Stimulated activated CD4-positive, alpha-beta T cell treated with anti-CD3 and anti-CD28 coated beads, Interleukin-2, amount 100 ng/mL, for 48 hours (primary cell): ENCODE measurements at regions not wholly inside any gene's neighbourhood (a gene's known extent, or its start where the extent isn't known, plus 50 kb on each side); places are given as distances from the start of the nearest gene placed in this dataset.
"Not testable (repeated sequence)": the region's sequence is repeated elsewhere in the genome, so short reads cannot be mapped to it uniquely, and the experiment has no call there.

Source experiments
- DNase-seq, 2 donors: peaks; one replicate each; pipeline ENCODE4 v3.0.0-alpha.2; 2020

DNA sequence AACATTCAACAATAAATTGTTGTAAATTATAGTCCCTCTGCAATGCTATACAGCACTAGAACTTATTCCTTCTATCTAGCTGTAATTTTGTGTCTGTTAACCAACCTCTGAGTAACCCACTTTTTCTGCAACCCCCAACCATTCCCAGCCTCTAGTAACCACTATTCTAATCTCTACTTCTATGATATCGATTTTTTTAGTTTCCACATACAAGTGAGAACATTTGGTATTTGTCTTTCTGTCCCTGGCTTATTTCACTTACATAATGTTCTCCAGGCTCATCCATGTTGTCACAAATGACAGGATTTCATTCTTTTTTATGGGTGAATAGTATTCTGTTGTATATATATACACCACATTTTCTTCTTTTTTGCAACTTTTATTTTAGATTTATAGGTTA lies 147.6 kb downstream of the MAIP1 start:
- DNase-seq = no peak

DNA sequence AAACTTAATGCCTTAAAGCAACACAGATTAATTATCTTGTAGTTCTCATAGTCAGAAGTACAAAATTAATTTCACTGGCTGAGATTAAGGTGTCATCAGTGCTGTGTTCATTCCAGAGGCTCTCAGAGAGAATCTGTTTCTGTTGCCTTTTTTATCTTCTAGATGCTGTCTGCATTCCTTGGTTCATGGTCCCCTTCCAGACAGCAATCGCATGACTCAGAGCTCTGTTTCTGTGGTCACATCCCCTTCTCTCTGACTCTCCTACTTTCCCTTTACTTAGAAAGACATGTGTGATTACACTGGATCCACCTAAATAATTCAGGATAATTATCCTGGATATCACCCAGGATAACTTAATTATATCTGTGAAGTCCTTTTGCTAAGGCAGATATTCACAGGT lies 148.6 kb downstream of the MAIP1 start:
- no peak for DNase-seq

DNA sequence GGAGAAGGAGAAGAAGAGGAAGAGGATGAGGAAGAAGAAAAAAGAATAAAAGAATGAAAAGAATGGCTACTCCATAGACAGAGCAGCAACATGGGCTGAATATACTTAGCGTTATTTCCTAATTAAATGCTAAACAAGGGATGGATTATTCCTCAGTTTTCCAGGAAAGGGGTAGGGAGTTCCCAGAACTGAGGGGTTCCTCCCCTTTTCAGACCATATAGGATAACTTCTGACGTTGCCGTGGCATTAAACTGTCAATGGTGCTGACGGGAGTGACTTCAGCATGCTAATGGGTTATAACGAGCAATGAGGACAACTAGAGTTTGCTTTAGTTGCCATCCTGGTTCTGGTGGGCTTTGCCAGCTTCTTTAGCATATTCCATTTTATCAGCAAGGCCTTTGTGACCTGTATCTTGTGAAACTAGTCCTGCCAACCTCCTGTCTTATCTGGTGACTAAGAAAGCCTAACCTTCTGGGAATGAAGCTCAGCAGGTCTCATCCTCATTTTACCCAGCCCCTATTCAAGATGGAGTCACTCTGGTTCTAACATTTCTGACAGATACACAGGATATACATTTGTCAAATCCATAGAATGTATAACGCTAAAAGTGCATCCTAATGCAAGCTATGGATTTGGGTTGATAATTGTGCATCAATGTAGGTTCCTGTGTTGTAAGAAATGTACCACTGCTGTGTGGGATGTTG lies 152.3 kb downstream of the MAIP1 start:
- DNase-seq = no peak

DNA sequence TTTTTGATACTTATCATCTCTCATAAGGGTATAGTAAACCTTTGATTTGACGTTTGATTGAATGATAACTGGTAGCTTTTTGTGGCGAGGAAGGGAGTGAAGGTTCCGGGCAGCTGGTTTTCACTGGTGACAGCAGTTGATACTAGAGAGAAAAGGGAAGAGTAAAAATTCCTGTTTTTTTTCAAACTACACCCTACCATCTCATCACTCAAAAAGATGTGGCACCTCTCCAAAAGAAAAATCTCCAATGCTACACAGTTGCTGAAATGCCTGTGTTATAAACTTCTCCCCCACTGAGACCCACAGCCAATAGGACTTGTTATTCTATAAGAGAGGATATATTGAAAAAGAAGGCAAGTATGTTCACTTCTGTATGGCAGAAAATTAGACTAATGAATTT lies 154.0 kb downstream of the MAIP1 start:
- no peak for DNase-seq

DNA sequence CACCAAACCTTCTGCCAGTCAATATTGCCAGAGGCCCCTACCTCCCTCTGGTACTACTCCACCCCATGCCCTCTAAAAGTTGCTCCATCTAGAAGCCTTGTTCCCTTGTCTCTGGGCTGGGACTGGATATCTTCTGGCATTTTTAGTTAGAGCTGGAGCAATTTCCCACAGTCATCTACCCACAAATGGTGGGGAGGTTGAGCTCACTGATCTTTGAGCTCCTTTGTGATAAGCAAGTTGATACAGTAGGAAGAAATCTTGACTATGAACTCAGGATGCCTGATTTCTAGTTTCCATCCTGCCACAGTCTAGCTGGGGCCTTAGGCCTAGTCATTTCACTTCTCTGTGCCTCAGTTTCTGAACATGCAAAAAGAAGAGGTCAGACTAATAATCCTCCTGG lies 155.0 kb downstream of the MAIP1 start:
- no peak for DNase-seq

DNA sequence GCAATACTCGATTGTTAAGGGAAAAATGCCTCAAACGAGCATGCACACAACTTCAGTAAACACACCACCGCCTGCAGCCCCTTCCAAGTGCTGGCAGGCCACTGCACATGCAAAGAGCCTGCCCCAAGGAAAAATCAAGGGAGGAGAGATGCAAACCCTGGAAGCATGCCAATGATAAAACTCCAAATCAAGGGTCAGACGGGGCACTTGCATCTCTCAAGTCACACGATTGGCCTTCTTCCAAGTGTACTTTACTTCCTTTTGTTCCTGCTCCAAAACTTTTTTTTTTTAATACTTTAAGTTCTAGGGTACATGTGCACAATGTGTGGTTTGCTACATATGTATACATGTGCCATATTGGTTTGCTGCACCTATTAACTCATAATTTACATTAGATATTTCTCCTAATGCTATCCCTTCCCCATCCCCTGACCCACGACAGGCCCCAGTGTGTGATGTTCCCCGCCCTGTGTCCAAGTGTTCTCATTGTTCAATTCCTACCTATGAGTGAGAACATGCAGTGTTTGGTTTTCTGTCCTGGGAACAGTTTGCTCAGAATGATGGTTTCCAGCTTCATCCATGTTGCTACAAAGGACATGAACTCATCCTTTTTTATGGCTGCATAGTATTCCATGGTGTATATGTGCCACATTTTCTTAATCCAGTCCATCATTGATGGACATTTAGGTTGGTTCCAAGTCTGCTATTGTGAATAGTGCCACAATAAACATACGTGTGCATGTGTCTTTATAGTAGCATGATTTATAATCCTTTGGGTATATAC lies 157.8 kb downstream of the MAIP1 start:
- not testable (repeated sequence) for DNase-seq

DNA sequence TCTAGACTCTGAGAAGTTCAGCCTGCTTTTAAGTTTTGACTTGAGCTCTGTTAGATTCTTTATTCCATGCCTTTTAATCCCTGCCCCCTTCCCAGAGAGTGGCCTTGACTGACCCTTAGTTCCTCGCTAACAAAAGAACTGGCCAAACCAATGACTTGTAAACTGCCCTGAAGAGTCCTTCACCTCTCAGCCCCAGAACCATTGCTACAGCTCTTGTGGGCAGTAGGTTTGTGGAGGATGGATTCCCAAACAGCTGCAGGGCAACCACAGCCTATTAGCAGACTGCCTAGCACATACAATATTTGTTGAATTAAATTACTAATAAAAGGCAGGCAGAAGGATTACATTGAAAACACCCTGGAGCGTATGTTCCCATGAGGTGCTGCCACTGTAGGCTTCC lies 163.9 kb downstream of the MAIP1 start:
- DNase-seq = no peak

DNA sequence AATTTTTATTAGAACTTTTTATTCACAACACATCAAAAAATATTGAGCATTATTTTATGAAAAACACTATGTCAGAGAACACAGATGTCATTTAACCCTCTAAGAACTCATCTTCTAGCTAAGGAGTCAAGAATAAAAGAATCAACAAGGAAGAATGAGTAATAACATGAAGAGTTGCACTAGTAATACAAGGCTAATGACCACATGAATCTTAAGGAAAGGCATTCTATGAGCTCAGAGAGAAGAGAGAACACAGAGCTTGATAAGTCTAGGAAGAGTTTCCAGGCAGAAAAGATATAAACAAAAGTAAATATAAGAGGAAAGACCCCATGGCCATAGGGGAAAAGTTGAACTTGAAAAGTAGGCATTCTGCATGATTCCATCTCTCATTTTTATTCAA lies 166.5 kb downstream of the MAIP1 start:
- no peak for DNase-seq

DNA sequence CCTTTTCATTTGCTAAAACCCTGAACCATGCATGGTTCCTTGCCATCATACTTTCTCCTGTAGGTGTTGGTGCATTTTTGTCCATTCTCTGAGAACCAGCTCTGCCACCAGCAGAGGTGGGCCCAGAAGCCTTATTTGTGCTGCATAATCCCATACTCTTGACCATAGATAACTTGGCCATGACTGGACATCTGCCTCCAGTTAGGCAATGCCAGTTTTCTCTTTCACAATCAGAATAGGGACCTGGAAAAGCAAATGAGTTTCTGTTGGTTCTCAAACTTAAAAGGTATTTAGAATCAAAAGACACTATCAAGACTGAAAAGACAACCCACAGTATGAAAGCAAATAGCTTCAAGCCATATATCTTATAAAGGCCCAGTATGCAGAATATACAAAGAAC lies 167.3 kb downstream of the MAIP1 start:
- no peak for DNase-seq

DNA sequence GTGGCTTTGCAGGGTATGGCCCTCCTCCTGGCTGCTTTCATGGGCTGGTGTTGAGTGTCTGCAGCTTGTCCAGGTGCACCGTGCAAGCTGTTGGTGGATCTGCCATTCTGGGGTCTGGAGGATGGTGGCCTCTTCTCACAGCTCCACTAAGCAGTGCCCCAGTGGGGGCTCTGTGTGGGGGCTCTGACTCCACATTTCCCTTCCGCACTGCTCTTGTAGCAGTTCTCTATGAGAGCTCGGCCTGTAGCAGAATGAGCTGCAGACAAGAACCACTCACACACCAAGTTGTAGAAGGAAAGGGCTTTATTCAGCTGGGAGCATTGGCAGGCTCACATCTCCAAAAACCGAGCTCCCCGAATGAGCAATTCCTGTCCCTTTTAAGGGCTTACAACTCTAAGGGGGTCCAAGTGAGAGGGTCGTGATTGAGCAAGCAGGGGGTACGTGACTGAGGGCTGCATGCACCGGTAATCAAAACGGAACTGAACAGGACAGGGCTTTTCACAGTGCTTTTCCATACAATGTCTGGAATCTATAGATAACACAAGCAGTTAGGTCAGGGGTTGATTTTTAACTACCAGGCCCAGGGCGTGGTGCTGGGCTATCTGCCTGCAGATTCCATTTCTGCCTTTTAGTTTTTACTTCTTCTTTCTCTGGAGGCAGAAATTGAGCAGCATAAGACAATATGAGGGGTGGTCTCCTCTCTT lies 169.4 kb downstream of the MAIP1 start:
- not testable (repeated sequence) for DNase-seq

DNA sequence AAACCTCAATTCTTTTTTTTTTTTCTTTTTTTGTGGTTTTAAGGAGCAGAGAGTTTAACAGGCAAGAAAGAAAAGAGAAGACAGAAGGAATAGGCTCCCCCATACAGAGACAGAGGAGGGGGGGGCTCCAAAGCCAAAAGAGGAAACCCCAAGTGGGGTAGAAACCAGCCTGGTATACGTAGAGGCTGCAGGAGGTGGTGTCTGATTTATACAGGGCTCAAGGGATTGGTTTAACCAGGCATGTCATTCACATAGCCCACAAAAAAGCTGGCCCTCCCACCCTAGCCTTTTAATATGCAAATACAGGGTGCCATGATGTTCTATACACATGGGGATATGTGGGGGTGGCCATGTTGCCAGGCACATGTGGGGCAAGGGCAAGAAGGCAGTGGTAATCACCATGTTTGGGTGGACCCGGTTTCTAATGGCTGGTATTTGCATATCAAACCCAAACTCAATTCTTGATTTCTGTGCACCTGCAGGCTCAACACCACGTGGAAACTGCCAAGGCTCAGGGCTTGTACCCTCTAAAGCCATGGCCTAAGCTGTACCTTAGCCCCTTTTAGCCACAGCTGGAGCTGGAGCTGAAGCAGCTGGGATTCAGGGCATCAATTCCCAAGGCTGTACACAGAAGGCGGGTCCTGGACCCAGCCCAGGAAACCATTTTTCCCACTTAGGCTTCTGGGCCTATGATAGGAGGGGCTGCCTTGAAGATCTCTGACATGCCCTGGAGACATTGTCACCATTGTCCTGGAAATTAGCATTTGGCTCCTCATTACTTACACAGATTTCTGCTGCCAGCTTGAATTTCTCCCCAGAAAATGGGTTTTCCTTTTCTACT lies 170.3 kb downstream of the MAIP1 start:
- DNase-seq = no peak

DNA sequence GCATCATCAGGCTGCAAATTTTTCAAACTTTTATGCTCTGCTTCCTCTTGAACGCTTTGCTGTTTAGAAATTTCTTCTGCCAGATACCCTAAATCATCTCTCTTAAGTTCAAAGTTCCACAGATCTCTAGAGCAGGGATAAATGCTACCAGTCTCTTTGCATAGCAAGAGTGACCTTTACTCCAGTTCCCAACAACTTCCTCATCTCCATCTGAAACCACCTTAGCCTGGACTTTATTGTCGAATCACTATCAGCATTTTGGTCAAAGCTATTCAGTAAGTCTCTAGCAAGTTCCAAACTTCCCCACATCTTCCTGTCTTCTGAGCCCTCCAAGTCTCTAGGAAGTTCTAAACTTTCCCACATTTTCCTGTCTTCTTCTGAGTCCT lies 170.9 kb downstream of the MAIP1 start:
- not testable (repeated sequence) for DNase-seq

DNA sequence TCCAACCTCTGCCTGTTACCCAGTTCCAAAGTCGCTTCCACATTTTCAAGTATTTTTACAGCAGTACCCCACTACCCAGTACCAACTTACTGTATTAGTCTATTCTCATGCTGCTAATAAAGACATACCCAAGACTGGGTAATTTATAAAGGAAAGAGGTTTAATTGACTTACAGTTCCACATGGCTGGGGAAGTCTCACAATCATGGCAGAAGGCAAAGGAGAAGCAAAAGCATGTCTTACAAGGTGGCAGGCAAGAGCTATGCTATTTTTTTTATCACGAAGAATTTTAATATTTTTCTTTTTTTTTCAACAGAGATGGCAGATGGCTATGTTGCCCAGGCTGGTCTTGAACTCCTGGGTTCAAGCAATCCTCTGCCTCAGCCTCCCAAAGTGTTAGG lies 171.3 kb downstream of the MAIP1 start:
- not testable (repeated sequence) for DNase-seq

DNA sequence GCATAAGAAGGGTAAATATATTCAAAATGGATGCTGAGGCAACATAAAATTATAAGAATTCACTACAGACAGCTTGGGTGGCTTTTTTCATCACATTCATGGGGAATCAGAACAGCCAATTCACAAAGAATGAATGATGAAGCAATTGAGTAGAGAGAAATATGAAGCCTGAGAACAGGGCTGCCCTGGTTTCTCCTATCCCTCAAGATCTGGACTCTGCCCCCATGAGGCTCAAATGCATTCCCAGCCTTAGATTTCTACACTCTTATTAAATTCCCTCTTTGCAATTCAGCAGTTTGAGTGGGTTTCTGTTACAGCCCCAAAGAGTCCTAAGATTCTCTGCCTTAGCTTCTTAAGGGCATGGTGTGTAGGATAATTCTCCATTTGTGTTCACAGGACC lies 172.5 kb downstream of the MAIP1 start:
- no peak for DNase-seq

DNA sequence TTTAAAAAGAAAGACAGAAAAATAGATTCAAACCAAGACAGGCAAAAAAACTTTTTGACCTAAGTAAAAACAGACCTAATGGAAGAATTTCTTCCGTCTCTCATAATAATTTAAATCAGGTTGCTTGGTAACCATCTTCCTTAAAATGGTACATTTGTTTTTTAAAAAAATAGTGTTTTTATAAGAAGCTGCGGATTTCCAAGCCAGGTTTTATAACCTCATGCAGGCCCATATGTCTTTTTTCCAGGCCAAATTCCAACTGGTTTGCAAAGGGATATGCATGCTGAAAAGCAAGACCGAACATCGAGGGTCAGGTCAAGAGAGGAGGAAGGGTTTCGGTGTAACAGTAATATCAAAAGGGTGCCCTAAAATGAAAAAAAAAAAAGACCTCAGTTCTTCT lies 172.9 kb downstream of the MAIP1 start:
- no peak for DNase-seq

DNA sequence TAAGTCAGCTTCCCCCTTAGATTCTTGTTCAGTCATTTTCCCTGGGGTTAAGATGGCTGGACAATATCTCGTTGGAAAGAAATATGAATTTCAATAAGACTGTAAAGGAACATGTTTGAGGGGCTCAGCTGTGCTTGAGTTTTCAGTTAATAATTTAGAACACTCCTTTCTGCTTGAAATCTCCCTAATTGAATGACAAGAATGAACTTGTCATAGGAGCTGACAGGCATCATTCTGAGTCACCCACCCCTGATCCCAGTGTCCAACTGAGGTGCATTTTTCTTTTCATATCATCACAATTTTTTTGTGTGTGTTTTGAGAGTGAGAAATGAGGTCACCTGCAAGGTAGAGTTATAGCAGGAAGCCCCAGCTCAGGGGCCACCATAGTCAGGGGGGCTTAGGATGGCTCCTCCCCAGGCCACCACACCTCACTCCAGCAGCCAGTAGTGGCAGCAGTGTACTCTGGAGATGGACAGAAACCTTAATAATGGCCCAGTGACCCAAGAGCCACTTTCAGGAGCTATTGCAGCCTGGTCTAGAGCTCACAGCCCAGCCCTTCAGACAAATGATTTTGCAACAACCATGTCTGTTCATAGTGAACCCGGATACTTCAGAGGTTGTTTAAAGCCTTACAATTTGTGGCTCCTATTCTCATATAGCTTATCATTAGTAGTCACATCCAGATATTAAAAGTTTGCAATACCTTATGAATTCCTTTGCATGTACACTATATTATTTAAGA lies 174.5 kb downstream of the MAIP1 start:
- no peak for DNase-seq

DNA sequence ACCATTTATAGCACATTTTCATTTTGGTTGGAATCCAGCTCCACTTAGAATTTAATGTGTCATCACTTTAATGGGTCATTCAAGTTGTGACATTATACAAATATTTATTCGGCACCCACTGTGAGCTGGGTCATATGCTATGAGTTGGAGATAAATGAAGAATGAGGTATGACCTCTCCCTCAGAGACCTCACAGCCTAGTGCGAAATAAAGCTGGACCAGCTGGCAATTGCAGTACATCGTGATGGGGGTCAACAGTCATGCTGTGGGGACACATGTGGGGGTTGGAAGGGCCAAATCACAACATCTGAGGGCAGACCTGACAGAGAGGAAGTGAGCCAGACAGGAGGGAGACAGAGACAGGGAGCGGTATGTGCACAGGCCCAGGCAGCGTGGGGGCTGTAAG lies 175.4 kb downstream of the MAIP1 start:
- DNase-seq = no peak

DNA sequence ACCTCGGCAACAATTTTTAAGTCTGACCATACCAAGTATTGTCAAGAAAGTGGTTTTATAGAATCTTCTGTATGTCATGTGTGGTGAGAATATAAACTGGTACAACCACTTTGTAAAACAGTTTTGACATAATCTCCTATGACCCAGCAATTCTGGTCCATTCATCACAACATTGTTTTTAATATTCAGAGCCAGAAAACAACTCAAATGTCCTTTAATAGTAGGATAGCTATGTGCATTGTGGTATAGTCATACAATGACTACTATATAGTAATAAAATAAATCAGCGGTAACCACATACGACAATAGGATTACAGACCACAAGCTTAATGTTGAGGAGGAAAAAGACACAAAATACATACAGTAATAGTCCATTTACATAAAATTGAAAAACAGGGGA lies 175.2 kb upstream of the SPATS2L start:
- DNase-seq = no peak

DNA sequence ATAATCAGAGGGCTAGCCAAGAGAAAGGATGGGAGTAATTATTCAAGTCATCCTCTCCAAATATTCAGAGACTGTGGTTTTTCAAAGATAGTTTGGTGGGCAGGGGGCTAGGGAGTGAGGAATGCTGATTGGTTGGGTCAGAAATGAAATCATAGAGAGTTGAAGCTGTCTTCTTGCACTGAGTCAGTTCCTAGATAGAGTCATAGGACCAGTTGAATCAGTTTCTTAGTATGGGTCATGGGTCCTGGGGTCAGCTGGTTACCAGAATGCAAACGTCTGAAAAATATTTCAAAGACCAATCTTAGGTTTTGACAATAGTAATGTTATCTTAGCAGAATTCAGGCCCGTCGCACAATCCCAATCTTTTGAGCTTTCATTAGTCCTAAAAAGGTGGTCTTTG lies 171.4 kb upstream of the SPATS2L start:
- no peak for DNase-seq

DNA sequence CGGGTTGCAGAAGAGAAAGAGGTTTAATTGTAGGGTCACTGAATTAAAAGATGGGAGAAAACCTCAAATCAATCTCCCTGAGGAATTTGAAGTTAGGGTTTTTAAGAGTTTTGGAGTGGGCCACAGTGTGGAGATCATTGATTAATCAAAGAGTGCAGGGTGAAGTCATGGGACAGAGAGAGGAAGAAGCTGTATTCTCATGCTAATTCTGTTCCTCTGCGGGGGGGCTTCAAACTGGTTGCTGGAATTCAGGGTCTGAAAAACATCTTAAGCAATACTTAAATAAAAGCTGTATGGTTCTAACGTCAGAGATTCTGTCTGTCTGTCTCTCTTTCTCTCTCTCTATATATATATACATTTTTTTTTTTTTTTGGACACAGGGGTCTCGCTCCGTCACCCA lies 169.8 kb upstream of the SPATS2L start:
- DNase-seq = no peak

DNA sequence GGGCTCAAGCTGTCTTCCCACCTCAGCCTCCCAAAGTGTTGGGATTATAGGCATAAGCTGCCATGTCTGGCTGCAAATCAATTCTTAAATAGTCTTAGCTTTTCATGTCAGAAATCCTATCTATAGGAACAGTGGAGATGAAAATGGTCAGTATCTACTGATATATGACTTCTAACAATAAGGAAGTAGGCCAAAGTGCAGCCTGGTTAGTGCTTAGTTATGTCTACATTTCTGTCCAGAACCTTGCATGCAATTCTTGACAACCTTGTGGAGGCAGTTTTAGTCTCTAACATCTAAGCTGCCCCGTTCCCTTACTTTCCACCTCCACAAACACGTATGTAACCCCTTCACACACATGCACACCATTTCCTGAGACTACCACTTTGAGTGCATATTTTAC lies 169.2 kb upstream of the SPATS2L start:
- DNase-seq = no peak

DNA sequence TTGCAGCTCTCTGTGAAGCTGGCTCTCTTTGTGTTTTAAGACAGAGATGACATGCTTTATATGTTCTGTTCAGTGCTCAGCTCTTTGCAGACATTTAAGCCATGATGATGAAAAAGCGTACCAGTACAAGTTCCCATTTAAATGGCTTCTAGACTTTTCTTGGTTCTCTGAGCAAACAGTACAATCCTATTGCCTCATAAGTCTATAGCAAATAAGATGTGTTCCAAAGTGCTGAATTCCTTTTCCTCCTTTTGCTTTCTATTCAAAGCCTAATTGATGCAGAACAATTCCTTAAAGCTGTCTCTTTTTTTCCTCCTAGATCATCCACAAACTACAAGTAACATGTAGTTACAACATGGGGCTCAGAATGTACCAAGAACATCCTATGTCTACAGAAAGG lies 168.8 kb upstream of the SPATS2L start:
- DNase-seq = no peak
